ENCODE measurements at regions not wholly inside any gene's neighbourhood (a gene's known extent, or its start where the extent isn't known, plus 50 kb on each side); places are given as distances from the start of the nearest gene placed in this dataset.

GRCh38 chr7:61111-61510 is 131.3 kb upstream of the FAM20C start:
- ATAC-seq, result no peak

More at GRCh38 chr7:61111-61510, 131.3 kb upstream of the FAM20C start:
- Histone ChIP-seq H3K27me3 (ENCODE audit: insufficient read depth) (no peaks in the 10 kb centered on the region), H3K9me2 (ENCODE audit: insufficient read depth) (peaks cover 6% of the 10 kb centered on the region; the same call in 1 of the 2 replicates), H3K36me3 (ENCODE audit: insufficient read depth) (no peaks in the 10 kb centered on the region), H3K79me2 (replicated peaks; ENCODE audit: insufficient read depth) (no peaks in the 10 kb centered on the region), H3F3A (replicated peaks; ENCODE audit: low read depth) (no peaks in the 10 kb centered on the region), H2AFZ (no peak overlapping the region), H3K4me3 (no peak overlapping the region), H3K4me1 (ENCODE audit: insufficient read depth) (peaks cover 16% of the 10 kb centered on the region), H3K27ac (ENCODE audit: low read depth) (no peak overlapping the region), H4K20me1 (replicated peaks; ENCODE audit: insufficient read depth) (no peaks in the 10 kb centered on the region), H3K4me2 (no peak overlapping the region)
- no peak for TF ChIP-seq EZH2phosphoT487 (IDR thresholded peaks at IDR 0.05; ENCODE audit: unreplicated experiment)
- TF ChIP-seq CREB1 (CRISPR knock-in tag; IDR thresholded peaks at IDR 0.05; ENCODE audit: low read depth), result no peak
- no peak for TF ChIP-seq REST (IDR thresholded peaks at IDR 0.05; ENCODE audit: unreplicated experiment)
- no peak for TF ChIP-seq STAT1 (IDR thresholded peaks at IDR 0.05; ENCODE audit: unreplicated experiment)
- no peak for TF ChIP-seq NANOG (IDR thresholded peaks at IDR 0.05; ENCODE audit: borderline replicate concordance)
- TF ChIP-seq ZNF331 (CRISPR knock-in tag; IDR thresholded peaks at IDR 0.05; ENCODE audit: low read depth), result no peak
- TF ChIP-seq JUNB (IDR thresholded peaks at IDR 0.05; ENCODE audit: unreplicated experiment), result no peak
- TF ChIP-seq, protein P1, sequence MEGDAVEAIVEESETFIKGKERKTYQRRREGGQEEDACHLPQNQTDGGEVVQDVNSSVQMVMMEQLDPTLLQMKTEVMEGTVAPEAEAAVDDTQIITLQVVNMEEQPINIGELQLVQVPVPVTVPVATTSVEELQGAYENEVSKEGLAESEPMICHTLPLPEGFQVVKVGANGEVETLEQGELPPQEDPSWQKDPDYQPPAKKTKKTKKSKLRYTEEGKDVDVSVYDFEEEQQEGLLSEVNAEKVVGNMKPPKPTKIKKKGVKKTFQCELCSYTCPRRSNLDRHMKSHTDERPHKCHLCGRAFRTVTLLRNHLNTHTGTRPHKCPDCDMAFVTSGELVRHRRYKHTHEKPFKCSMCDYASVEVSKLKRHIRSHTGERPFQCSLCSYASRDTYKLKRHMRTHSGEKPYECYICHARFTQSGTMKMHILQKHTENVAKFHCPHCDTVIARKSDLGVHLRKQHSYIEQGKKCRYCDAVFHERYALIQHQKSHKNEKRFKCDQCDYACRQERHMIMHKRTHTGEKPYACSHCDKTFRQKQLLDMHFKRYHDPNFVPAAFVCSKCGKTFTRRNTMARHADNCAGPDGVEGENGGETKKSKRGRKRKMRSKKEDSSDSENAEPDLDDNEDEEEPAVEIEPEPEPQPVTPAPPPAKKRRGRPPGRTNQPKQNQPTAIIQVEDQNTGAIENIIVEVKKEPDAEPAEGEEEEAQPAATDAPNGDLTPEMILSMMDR (conservative IDR thresholded peaks at IDR 0.05; ENCODE audit: low read depth in 2 of 2), result no peak
- TF ChIP-seq ZNF462 (CRISPR knock-in tag; IDR thresholded peaks at IDR 0.05), result no peak
- no peak for TF ChIP-seq POLR2AphosphoS5 (IDR thresholded peaks at IDR 0.05; ENCODE audit: low read depth)
- no peak for TF ChIP-seq ZNF114 (CRISPR knock-in tag; IDR thresholded peaks at IDR 0.05)
- TF ChIP-seq EZH2 (IDR thresholded peaks at IDR 0.05; ENCODE audit: low read depth, unreplicated experiment), result no peak
- TF ChIP-seq, protein P2, sequence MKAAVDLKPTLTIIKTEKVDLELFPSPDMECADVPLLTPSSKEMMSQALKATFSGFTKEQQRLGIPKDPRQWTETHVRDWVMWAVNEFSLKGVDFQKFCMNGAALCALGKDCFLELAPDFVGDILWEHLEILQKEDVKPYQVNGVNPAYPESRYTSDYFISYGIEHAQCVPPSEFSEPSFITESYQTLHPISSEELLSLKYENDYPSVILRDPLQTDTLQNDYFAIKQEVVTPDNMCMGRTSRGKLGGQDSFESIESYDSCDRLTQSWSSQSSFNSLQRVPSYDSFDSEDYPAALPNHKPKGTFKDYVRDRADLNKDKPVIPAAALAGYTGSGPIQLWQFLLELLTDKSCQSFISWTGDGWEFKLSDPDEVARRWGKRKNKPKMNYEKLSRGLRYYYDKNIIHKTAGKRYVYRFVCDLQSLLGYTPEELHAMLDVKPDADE (IDR thresholded peaks at IDR 0.05), result no peak
- H3K9me3 Mint-ChIP-seq, result no peaks in the 10 kb centered on the region; the same call in 2 of the 3 replicates
- no peak overlapping the region for H3K4me3 Mint-ChIP-seq
- no peak overlapping the region for H3K27ac Mint-ChIP-seq
- no peaks in the 10 kb centered on the region for H3K36me3 Mint-ChIP-seq (ENCODE audit: low read depth)
- H3K4me1 Mint-ChIP-seq, result peaks cover 30% of the 10 kb centered on the region
- peaks cover 25% of the 10 kb centered on the region for H3K27me3 Mint-ChIP-seq (ENCODE audit: insufficient read depth, low read depth, poor library complexity)
- no peak for DNase-seq (ENCODE audit: low spot score)

Measured in GM23338 (cell line).